IMR-90 (cell line): ENCODE measurements at regions not wholly inside any gene's neighbourhood (a gene's known extent, or its start where the extent isn't known, plus 50 kb on each side); places are given as distances from the start of the nearest gene placed in this dataset.

Source experiments
- ATAC-seq: fragments of 200-7000 bp; cut with Tn5 transposase; 2 replicates; pipeline ENCODE4 v1.9.1; 2020; ENCODE audit warnings: low read depth, mild to moderate bottlenecking, moderate library complexity
- BruUV-seq: library from RNA; stranded (reverse); fragments of 400-500 nt; replicated peaks from 2 replicates; lab custom pipeline; 2021; lab: Mats Ljungman, UMichigan
- CTCF ChIA-PET: fragments of 300-600 bp; formaldehyde crosslinking; extraction: SDS; loops from one replicate; lab custom pipeline; 2021; ENCODE audit warnings: antibody characterized with exemption; lab: Yijun Ruan, JAX
- POLR2A ChIA-PET: fragments of 300-600 bp; sonication (Branson Sonifier 250); formaldehyde crosslinking; loops from one replicate; lab custom pipeline; 2022; ENCODE audit warnings: antibody characterized with exemption; ENCODE audit not compliant: unreplicated experiment; lab: Charles Lee
- DNase-seq: peaks from one replicate; pipeline ENCODE4 v3.0.0; 2013
- H2AFZ ChIP-seq: replicated peaks from 2 replicates; pipeline ENCODE3; 2013; ENCODE audit warnings: low read length, mild to moderate bottlenecking; ENCODE audit not compliant: poor library complexity
- H2AK5ac ChIP-seq: 2 replicates; pipeline ENCODE4 v1.6.1; 2013; ENCODE audit warnings: low read depth, low read length, inconsistent platforms
- H2AK9ac ChIP-seq: replicated peaks from 2 replicates; pipeline ENCODE3; 2013; ENCODE audit warnings: mild to moderate bottlenecking, low read depth, low read length, moderate library complexity; ENCODE audit not compliant: poor library complexity
- H2BK120ac ChIP-seq: 2 replicates; pipeline ENCODE4 v1.6.1; 2013; ENCODE audit warnings: low read depth, low read length, inconsistent platforms
- H2BK15ac ChIP-seq: 3 replicates; pipeline ENCODE4 v1.6.1; 2013; ENCODE audit warnings: low read depth, low read length, inconsistent platforms
- H2BK20ac ChIP-seq: 2 replicates; pipeline ENCODE4 v1.6.1; 2013; ENCODE audit warnings: low read depth, mild to moderate bottlenecking, inconsistent platforms, low read length, moderate library complexity
- H2BK5ac ChIP-seq: 2 replicates; pipeline ENCODE4 v1.6.1; 2013; ENCODE audit warnings: mild to moderate bottlenecking, low read depth, low read length, inconsistent platforms; ENCODE audit not compliant: poor library complexity, severe bottlenecking
- H3K14ac ChIP-seq: replicated peaks from 2 replicates; pipeline ENCODE4 v1.6.1; 2013; ENCODE audit warnings: low read depth, low read length, inconsistent platforms
- H3K18ac ChIP-seq: 2 replicates; pipeline ENCODE4 v1.6.1; 2013; ENCODE audit warnings: low read depth, low read length, control low read depth
- H3K23ac ChIP-seq: 2 replicates; pipeline ENCODE4 v1.6.1; 2013; ENCODE audit warnings: low read depth, low read length, inconsistent platforms
- H3K27ac ChIP-seq: 2 replicates; pipeline ENCODE4 v1.5.1; 2013; ENCODE audit warnings: mild to moderate bottlenecking, control low read depth, low read length; ENCODE audit not compliant: insufficient read depth
- H3K27me3 ChIP-seq: 2 replicates; pipeline ENCODE4 v1.6.1; 2013; ENCODE audit warnings: low read length; ENCODE audit not compliant: control insufficient read depth, insufficient read depth
- H3K36me3 ChIP-seq: 2 replicates; pipeline ENCODE4 v1.6.1; 2013; ENCODE audit warnings: low read length, mixed read lengths; ENCODE audit not compliant: control insufficient read depth, insufficient read depth
- H3K4ac ChIP-seq: 2 replicates; pipeline ENCODE4 v1.6.1; 2013; ENCODE audit warnings: low read depth, low read length, inconsistent platforms
- H3K4me1 ChIP-seq: 2 replicates; pipeline ENCODE4 v1.6.1; 2013; ENCODE audit warnings: low read length, mixed read lengths; ENCODE audit not compliant: control insufficient read depth, insufficient read depth
- H3K4me2 ChIP-seq: 2 replicates; pipeline ENCODE4 v1.6.1; 2013; ENCODE audit warnings: low read depth, mild to moderate bottlenecking, control low read depth, low read length, moderate library complexity
- H3K4me3 ChIP-seq: 2 replicates; pipeline ENCODE4 v1.5.1; 2013; ENCODE audit warnings: low read depth, mild to moderate bottlenecking, control low read depth, low read length, moderate library complexity; ENCODE audit not compliant: insufficient read depth
- H3K56ac ChIP-seq: 2 replicates; pipeline ENCODE4 v1.6.1; 2013; ENCODE audit warnings: low read length, inconsistent platforms; ENCODE audit not compliant: insufficient read depth; ENCODE audit errors: extremely low read depth
- H3K79me1 ChIP-seq, 2 experiments: 2 replicates each; pipeline ENCODE4 v1.6.1; 2013; ENCODE audit warnings: low read length in 2 of 2, inconsistent platforms in 1 of 2, low read depth in 1 of 2
- H3K9ac ChIP-seq: 2 replicates; pipeline ENCODE4 v1.6.1; 2013; ENCODE audit warnings: low read depth, low read length, control low read depth
- H3K9me1 ChIP-seq: 2 replicates; pipeline ENCODE4 v1.6.1; 2013; ENCODE audit warnings: low read length, inconsistent platforms; ENCODE audit not compliant: insufficient read depth
- H3K9me3 ChIP-seq: 2 replicates; pipeline ENCODE4 v1.6.1; 2013; ENCODE audit warnings: low read length; ENCODE audit not compliant: control insufficient read depth, insufficient read depth
- H4K20me1 ChIP-seq: 2 replicates; pipeline ENCODE4 v1.6.1; 2013; ENCODE audit warnings: low read length, inconsistent platforms; ENCODE audit not compliant: insufficient read depth
- H4K5ac ChIP-seq: 2 replicates; pipeline ENCODE4 v1.6.1; 2013; ENCODE audit warnings: mild to moderate bottlenecking, low read depth, low read length, control low read depth
- H4K8ac ChIP-seq, 2 experiments: 2 replicates each; pipeline ENCODE4 v1.6.1; 2013; ENCODE audit warnings: low read depth in 2 of 2, low read length in 2 of 2, control low read depth in 1 of 2, inconsistent platforms in 1 of 2
- H4K91ac ChIP-seq: 2 replicates; pipeline ENCODE4 v1.6.1; 2013; ENCODE audit warnings: low read depth, low read length, inconsistent platforms; ENCODE audit not compliant: insufficient read depth
- BHLHE40 ChIP-seq: fragments of 150-350 bp; IDR thresholded peaks from 2 replicates; pipeline ENCODE4 v1.6.1; 2016; ENCODE audit warnings: mild to moderate bottlenecking, low read depth, low read length
- CHD1 ChIP-seq: IDR thresholded peaks from 2 replicates; pipeline ENCODE4 v1.6.1; 2012; ENCODE audit warnings: low read depth, low read length, improper control_type of control experiment
- CTCF ChIP-seq: conservative IDR thresholded peaks from 2 replicates; pipeline ENCODE4 v1.5.1; 2012; ENCODE audit warnings: mild to moderate bottlenecking, low read depth, low read length, improper control_type of control experiment
- POLR2A ChIP-seq: IDR thresholded peaks from 2 replicates; pipeline ENCODE4 v1.6.1; 2012; ENCODE audit warnings: mild to moderate bottlenecking, low read depth, low read length
- RCOR1 ChIP-seq: IDR thresholded peaks from 2 replicates; pipeline ENCODE4 v1.6.1; 2012; ENCODE audit warnings: mild to moderate bottlenecking, low read length, improper control_type of control experiment; ENCODE audit not compliant: insufficient replicate concordance
- WGBS, 2 experiments: methylation state at CpG; one replicate each; pipeline versions ENCODE4 v1.1.5 to v1.1.7; 2013; ENCODE audit warnings: missing lambda C conversion rate in 2 of 2; ENCODE audit not compliant: insufficient read length in 1 of 2; ENCODE audit errors: extremely low coverage in 2 of 2; 5-methylcytosine and 5-hydroxymethylcytosine counted together
- dilution Hi-C: fragments of 300-500 bp; cut with HindIII; formaldehyde crosslinking; loops from one replicate; pipeline ENCODE4 v1.14.3; 2018; ENCODE audit warnings: low sequenced_read_pairs; ENCODE audit not compliant: unreplicated experiment
- in situ Hi-C: fragments of 300-500 bp; cut with MboI; formaldehyde crosslinking; loops from 3 replicates; pipeline ENCODE4 v1.14.3; 2019; ENCODE audit warnings: low sequenced_read_pairs, inconsistent platforms, mixed read lengths
- intact Hi-C: fragments of 100-400 bp; cut with micrococcal nuclease; formaldehyde crosslinking; loops from 2 replicates; pipeline ENCODE4 v1.10.0; 2022

- Histone ChIP-seq H2AFZ (no peak overlapping the region), H3K4me2 (no peak overlapping the region), H2BK5ac (no peak overlapping the region), H4K5ac (no peak overlapping the region), H3K23ac (no peak overlapping the region), H4K91ac (no peak overlapping the region), H4K20me1 (no peaks in the 10 kb centered on the region), H3K9ac (no peak overlapping the region), H3K4me3 (no peak overlapping the region), H3K27ac (no peak overlapping the region), H3K18ac (no peak overlapping the region), H4K8ac (no peak overlapping the region), H2AK9ac (no peak overlapping the region), H3K27me3 (no peaks in the 10 kb centered on the region), H2BK20ac (no peak overlapping the region), H2BK15ac (no peak overlapping the region), H3K14ac (no peak overlapping the region), H3K56ac (no peak overlapping the region), H3K9me3 (no peaks in the 10 kb centered on the region), H3K9me1 (no peaks in the 10 kb centered on the region), H2BK120ac (no peak overlapping the region), H3K36me3 (no peaks in the 10 kb centered on the region), H3K79me1 (no peaks in the 10 kb centered on the region), H3K4me1 (no peaks in the 10 kb centered on the region), H2AK5ac (no peak overlapping the region), H3K4ac (no peak overlapping the region)
- POLR2A ChIA-PET: no interaction called here
- in situ Hi-C loops (no loop called here), intact Hi-C loops (no loop called here), dilution Hi-C loops (no loop called here)
- CTCF ChIA-PET: no interaction called here
- no CpG with 5 or more reads among the region's 2 CpGs for WGBS, 2 experiments
- no TSS peak for BruUV-seq
- DNase-seq: no peak
- ATAC-seq: no peak
- TF ChIP-seq CTCF (no peak), CHD1 (no peak), RCOR1 (no peak), POLR2A (no peak), BHLHE40 (no peak)
These were observed 1015.8 kb upstream of the GRIA3 start for GRCh38 chrX:122168241-122168640.
